ENCODE measurements at regions not wholly inside any gene's neighbourhood (a gene's known extent, or its start where the extent isn't known, plus 50 kb on each side); places are given as distances from the start of the nearest gene placed in this dataset.

DNA sequence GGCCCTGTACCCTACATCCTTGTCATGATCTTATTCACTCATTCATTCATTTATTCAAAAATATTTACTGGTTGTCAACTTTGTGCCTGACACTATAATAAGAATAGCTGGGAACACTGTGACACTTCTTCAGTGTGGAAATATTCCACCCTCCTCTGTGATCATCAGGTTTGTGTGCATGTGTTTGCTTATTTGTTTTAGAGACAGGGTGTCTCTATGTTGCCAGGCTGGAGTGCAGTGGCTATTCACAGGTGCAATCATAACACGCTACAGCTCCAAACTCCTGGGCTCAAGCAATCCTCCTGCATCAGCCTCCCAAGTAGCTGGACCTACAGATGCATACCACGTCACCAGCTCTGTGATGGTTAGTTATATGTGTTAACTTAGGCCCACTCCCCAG, 50.0 kb upstream of the PLCL2 start:
- no peak for TF ChIP-seq EP300 (IDR thresholded peaks at IDR 0.05; ENCODE audit: low read depth)
- TF ChIP-seq POLR2A (IDR thresholded peaks at IDR 0.05) = no peak
- TF ChIP-seq, protein P1, sequence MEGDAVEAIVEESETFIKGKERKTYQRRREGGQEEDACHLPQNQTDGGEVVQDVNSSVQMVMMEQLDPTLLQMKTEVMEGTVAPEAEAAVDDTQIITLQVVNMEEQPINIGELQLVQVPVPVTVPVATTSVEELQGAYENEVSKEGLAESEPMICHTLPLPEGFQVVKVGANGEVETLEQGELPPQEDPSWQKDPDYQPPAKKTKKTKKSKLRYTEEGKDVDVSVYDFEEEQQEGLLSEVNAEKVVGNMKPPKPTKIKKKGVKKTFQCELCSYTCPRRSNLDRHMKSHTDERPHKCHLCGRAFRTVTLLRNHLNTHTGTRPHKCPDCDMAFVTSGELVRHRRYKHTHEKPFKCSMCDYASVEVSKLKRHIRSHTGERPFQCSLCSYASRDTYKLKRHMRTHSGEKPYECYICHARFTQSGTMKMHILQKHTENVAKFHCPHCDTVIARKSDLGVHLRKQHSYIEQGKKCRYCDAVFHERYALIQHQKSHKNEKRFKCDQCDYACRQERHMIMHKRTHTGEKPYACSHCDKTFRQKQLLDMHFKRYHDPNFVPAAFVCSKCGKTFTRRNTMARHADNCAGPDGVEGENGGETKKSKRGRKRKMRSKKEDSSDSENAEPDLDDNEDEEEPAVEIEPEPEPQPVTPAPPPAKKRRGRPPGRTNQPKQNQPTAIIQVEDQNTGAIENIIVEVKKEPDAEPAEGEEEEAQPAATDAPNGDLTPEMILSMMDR (IDR thresholded peaks at IDR 0.05) = no peak
- no peak for TF ChIP-seq POLR2AphosphoS5 (IDR thresholded peaks at IDR 0.05)
- in situ Hi-C loops (cut with MboI; ENCODE audit: low pct_ligation_motif_present in 1 of 4, low pct_unique_long_range_greater_than_20kb in 1 of 4, low sequenced_read_pairs in 3 of 4) (loop anchor here in 1 of 4 donors (25.0 kb wide), 1 partner anchor 403 kb away; no protein-coding TSS in a partner anchor), intact Hi-C loops (cut with DNase I; ENCODE audit: low total_unique reads) (no loop called here)
- Histone ChIP-seq H3K4me3 (no peak overlapping the region), H3K9me3 (no peaks in the 10 kb centered on the region), H3K36me3 (no peaks in the 10 kb centered on the region), H3K27ac (no peak overlapping the region), H3K27me3 (no peaks in the 10 kb centered on the region), H3K4me1 (peaks cover 0 to 10% (median 7%) of the 10 kb centered on the region in 4 donors)
- WGBS, 2 donors (ENCODE audit: low coverage in 1 of 2) = 89 to 100% methylated on average over 1 to 2 of the region's 2 CpGs
- no peak for DNase-seq

All from transverse colon (tissue), 4 donors.